Heart left ventricle (tissue), 13 donors: ENCODE measurements at regions not wholly inside any gene's neighbourhood (a gene's known extent, or its start where the extent isn't known, plus 50 kb on each side); places are given as distances from the start of the nearest gene placed in this dataset.

ENCODE experiments used
- CTCF ChIP-seq, 12 donors: fragments of 200-600 bp; sonication (generic) in 4 of 12; IDR thresholded peaks; one replicate each; pipeline versions ENCODE4 v1.5.0 to v1.8.0; 2018 to 2022; ENCODE audit warnings: antibody characterized with exemption in 12 of 12, mild to moderate bottlenecking in 5 of 12
- POLR2A ChIP-seq, 2 donors: fragments of 450-650 bp; IDR thresholded peaks; one replicate each; pipeline ENCODE4 v1.6.1; 2017; ENCODE audit warnings: antibody characterized with exemption in 2 of 2, mild to moderate bottlenecking in 2 of 2, moderate library complexity in 2 of 2
- donor health status: ischemic (EF 13 %, LVEDD 7.1; RV severe dilation, severe dysfunction).
- donor health status: DM: no; HTN: yes; CAD: no.
- donor health status: DM: no; HTN: no; CAD: no.
- donor health status: ischemic (EF 25% LVEDD 6.9; RV normal size, moderate dysfunction).
- donor health status: ischemic (EF 25% LVEDD 5.7; RV mildly dilated, moderate dysfunction).
- donor health status: ischemic (EF 35%, LVEDD 5.7; RV mildly dilated, moderate dysfunction).
- donor health status: nonischemic (EF 11% LVEDD 7.7; RV severe dilation, severe dysfunction).
- donor health status: DM: yes; HTN: yes; CAD: no.
- donor health status: PGD.
- donor health status: ischemic (EF 29% LVEDD 5.4; RV normal size, mild dysfunction).
- donor health status: nonischemic (EF 23%, LVEDD 6.1; RV moderate dilation, normal function).

- TF ChIP-seq CTCF (IDR thresholded peaks at IDR 0.05) (no peak), POLR2A (IDR thresholded peaks at IDR 0.05) (no peak)
These were observed 120.7 kb upstream of the JUN start for GRCh38 chr1:58904299-58905125.
